ENCODE measurements at regions not wholly inside any gene's neighbourhood (a gene's known extent, or its start where the extent isn't known, plus 50 kb on each side); places are given as distances from the start of the nearest gene placed in this dataset.

DNA sequence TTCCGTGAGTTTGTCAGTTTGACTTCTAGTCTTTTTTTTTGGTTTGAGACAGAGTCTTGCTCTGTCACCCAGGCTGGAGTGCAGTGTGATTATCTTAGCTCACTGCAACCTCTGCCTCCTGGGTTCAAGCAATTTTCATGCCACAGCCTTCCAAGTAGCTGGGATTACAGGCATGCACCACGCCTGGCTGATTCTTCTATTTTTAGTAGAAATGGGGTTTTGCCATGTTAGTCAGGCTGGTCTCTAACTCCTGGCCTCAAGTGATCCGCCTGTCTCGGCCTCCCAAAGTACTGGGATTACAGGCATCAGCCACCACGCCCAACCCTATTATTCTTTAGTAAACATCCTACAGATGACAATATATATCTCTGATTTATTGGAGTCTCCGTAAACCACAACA lies 506.5 kb downstream of the PREX1 start:
- Histone ChIP-seq H3K36me3 (replicated peaks) (no peaks in the 10 kb centered on the region), H3K27me3 (replicated peaks) (peaks cover 4% of the 10 kb centered on the region)
- in situ Hi-C loops (cut with HindIII; ENCODE audit: low pct_ligation_motif_present, low sequenced_read_pairs) = no loop called here

DNA sequence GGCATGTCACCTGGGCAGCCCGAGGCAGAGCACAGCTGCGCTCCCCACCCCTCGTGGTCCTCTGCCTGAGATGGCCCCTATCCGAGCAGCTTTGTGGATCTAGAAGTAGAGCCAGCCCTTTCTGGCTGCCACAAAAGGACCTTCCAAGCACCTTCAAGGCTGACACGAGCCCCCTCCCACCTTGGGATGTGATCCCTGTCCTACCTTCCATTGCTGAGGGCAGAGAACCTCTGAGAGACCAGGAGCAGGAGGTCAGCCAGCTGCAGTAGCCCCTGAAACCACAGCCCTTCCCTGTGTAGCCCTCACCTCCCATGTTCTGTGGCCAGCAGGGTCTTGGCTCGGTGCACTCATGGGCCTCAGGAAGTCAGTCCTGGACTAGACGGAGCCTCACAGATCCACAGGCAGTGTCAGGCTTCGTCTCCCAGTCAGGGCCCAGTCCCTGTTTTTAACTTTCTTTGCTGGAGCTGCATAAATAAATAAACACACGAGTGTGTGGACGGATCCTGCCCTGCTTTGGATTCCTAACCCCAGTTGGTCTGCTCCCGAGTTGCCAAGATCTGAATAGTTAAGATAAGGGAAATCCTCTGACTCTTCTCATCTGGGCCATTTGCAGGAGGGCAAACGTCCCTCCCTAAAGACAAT lies 507.7 kb downstream of the PREX1 start:
- no peaks in the 10 kb centered on the region for H3K27me3 ChIP-seq (replicated peaks)
- DNase-seq = no peak
- in situ Hi-C loops (cut with HindIII; ENCODE audit: low pct_ligation_motif_present, low sequenced_read_pairs) = no loop called here
- no peaks in the 10 kb centered on the region for H3K36me3 ChIP-seq (replicated peaks)
- H3K4me3 ChIP-seq (ENCODE audit: low read depth, low read length) = no peak overlapping the region
- TF ChIP-seq CTCF (IDR thresholded peaks at IDR 0.05; ENCODE audit: low read depth, low read length, missing control alignments) = no peak
- no peak overlapping the region for H3K27ac ChIP-seq

More for the DNA sequence above, 506.5 kb downstream of the PREX1 start:
- Histone ChIP-seq H3K4me3 (ENCODE audit: low read depth, low read length) (no peak overlapping the region), H3K27ac (no peak overlapping the region)
- TF ChIP-seq CTCF (IDR thresholded peaks at IDR 0.05; ENCODE audit: low read depth, low read length, missing control alignments) = no peak
- DNase-seq = no peak

- H3K27ac ChIP-seq = no peak overlapping the region
- DNase-seq = no peak
- H3K4me3 ChIP-seq (ENCODE audit: low read depth, low read length) = no peak overlapping the region
- in situ Hi-C loops (cut with HindIII; ENCODE audit: low pct_ligation_motif_present, low sequenced_read_pairs) = no loop called here
- H3K27me3 ChIP-seq (replicated peaks) = no peaks in the 10 kb centered on the region
- no peaks in the 10 kb centered on the region for H3K36me3 ChIP-seq (replicated peaks)
- TF ChIP-seq CTCF (IDR thresholded peaks at IDR 0.05; ENCODE audit: low read depth, low read length, missing control alignments) = no peak
These were observed 510.2 kb downstream of the PREX1 start for GRCh38 chr20:48317578-48317977.

GRCh38 chr20:48314925-48315592 lies 512.7 kb downstream of the PREX1 start:
- no peak overlapping the region for H3K4me3 ChIP-seq (ENCODE audit: low read depth, low read length)
- H3K27ac ChIP-seq = no peak overlapping the region
- H3K27me3 ChIP-seq (replicated peaks) = peaks cover 9% of the 10 kb centered on the region
- no peaks in the 10 kb centered on the region for H3K36me3 ChIP-seq (replicated peaks)
- TF ChIP-seq CTCF (IDR thresholded peaks at IDR 0.05; ENCODE audit: low read depth, low read length, missing control alignments) = no peak
- DNase-seq = no peak
- in situ Hi-C loops (cut with HindIII; ENCODE audit: low pct_ligation_motif_present, low sequenced_read_pairs) = no loop called here

GRCh38 chr20:48313324-48313723 lies 514.5 kb downstream of the PREX1 start:
- Histone ChIP-seq H3K36me3 (replicated peaks) (no peaks in the 10 kb centered on the region), H3K27ac (no peak overlapping the region), H3K27me3 (replicated peaks) (peaks cover 20% of the 10 kb centered on the region), H3K4me3 (ENCODE audit: low read depth, low read length) (no peak overlapping the region)
- no peak for TF ChIP-seq CTCF (IDR thresholded peaks at IDR 0.05; ENCODE audit: low read depth, low read length, missing control alignments)
- in situ Hi-C loops (cut with HindIII; ENCODE audit: low pct_ligation_motif_present, low sequenced_read_pairs) = no loop called here
- no peak for DNase-seq

Data from brain microvascular endothelial cell (primary cell).